ENCODE measurements at regions not wholly inside any gene's neighbourhood (a gene's known extent, or its start where the extent isn't known, plus 50 kb on each side); places are given as distances from the start of the nearest gene placed in this dataset.

DNA sequence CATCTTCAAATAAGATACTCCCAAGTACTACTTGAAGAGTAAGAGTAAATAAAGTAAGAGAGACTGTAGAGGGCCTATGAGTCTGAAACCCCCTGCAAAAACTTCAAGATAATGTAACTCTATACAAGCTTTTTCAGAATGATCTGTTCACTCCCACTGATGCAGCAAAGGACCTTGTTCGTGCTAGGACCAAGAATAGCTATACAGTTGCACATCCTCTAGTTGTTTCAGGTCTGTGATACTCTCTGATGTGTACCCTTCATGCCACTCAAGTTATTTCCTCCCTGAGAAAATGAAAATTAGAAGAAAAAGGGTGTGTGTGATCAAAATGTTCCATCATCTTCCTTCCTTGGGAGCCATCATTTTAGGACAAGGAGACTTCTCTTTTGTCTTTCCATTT is 204.4 kb downstream of the ALX1 start:
- Histone ChIP-seq H2AFZ (ENCODE audit: low read length) (no peak overlapping the region), H3K4me3 (ENCODE audit: low read depth, low read length, poor library complexity, severe bottlenecking) (no peak overlapping the region), H3K4me1 (ENCODE audit: insufficient read depth, low read length, poor library complexity, severe bottlenecking) (no peaks in the 10 kb centered on the region), H4K20me1 (ENCODE audit: insufficient read depth, low read length) (no peaks in the 10 kb centered on the region), H3K9me2 (ENCODE audit: insufficient read depth, low read length) (no peaks in the 10 kb centered on the region), H3K36me3 (ENCODE audit: insufficient read depth, low read length) (no peaks in the 10 kb centered on the region), H3K79me2 (ENCODE audit: insufficient read depth, low read depth, low read length) (no peaks in the 10 kb centered on the region), H3K9me3 (ENCODE audit: low read length) (no peaks in the 10 kb centered on the region), H3K27ac (ENCODE audit: low read depth, low read length, poor library complexity, severe bottlenecking) (no peak overlapping the region), H3K4me2 (ENCODE audit: low read length) (no peak overlapping the region)
- no TSS peak for BruUV-seq (replicated peaks)
- ChIA-PET POLR2A (no interaction called here), CTCF (ENCODE audit: unreplicated experiment) (no interaction called here)
- TF ChIP-seq, protein P1, sequence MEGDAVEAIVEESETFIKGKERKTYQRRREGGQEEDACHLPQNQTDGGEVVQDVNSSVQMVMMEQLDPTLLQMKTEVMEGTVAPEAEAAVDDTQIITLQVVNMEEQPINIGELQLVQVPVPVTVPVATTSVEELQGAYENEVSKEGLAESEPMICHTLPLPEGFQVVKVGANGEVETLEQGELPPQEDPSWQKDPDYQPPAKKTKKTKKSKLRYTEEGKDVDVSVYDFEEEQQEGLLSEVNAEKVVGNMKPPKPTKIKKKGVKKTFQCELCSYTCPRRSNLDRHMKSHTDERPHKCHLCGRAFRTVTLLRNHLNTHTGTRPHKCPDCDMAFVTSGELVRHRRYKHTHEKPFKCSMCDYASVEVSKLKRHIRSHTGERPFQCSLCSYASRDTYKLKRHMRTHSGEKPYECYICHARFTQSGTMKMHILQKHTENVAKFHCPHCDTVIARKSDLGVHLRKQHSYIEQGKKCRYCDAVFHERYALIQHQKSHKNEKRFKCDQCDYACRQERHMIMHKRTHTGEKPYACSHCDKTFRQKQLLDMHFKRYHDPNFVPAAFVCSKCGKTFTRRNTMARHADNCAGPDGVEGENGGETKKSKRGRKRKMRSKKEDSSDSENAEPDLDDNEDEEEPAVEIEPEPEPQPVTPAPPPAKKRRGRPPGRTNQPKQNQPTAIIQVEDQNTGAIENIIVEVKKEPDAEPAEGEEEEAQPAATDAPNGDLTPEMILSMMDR (conservative IDR thresholded peaks at IDR 0.05; ENCODE audit: low read length): no peak
- no peak for TF ChIP-seq EZH2phosphoT487 (IDR thresholded peaks at IDR 0.05; ENCODE audit: borderline replicate concordance, low read depth, low read length)
- intact Hi-C loops (cut with micrococcal nuclease; ENCODE audit: unreplicated experiment): no loop called here
- DNase-seq (ENCODE audit: low spot score): no peak

DNA sequence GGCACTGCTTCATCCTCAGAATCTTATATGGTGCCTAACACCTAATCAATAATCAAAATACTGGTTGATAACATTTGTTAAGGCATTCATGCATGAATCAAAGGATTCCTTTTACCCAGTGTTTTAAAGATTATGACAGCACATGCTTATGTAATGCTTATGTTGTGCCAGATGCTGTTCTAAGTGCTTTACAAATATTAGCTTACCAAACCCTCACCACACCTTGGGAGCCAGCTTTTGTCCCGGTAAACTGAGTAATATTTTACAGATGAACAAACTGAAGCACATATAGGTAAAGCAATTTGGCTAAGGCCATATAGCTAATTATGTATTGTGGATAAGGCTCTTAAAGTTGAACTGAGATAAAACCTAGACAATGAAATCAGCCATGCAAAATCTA is 209.2 kb downstream of the ALX1 start:
- no peak for DNase-seq (ENCODE audit: low spot score)
- ChIA-PET POLR2A (interaction anchor here (0.5 to 1.1 kb wide), 2 partner anchors 31 to 158 kb away, joined by 3 to 4 read pairs; no protein-coding TSS in a partner anchor), CTCF (ENCODE audit: unreplicated experiment) (interaction anchor here (0.5 kb wide), 1 partner anchor 458 kb away, joined by 3 read pairs; no protein-coding TSS in a partner anchor)
- no TSS peak for BruUV-seq (replicated peaks)
- H3K27ac ChIP-seq (ENCODE audit: low read depth, low read length, poor library complexity, severe bottlenecking): no peak overlapping the region
- no peaks in the 10 kb centered on the region for H3K36me3 ChIP-seq (ENCODE audit: insufficient read depth, low read length)
- H2AFZ ChIP-seq (ENCODE audit: low read length): no peak overlapping the region
- H4K20me1 ChIP-seq (ENCODE audit: insufficient read depth, low read length): no peaks in the 10 kb centered on the region
- H3K79me2 ChIP-seq (ENCODE audit: insufficient read depth, low read depth, low read length): no peaks in the 10 kb centered on the region
- no peak overlapping the region for H3K4me2 ChIP-seq (ENCODE audit: low read length)
- H3K9me3 ChIP-seq (ENCODE audit: low read length): no peaks in the 10 kb centered on the region
- no peaks in the 10 kb centered on the region for H3K9me2 ChIP-seq (ENCODE audit: insufficient read depth, low read length)
- TF ChIP-seq EZH2phosphoT487 (IDR thresholded peaks at IDR 0.05; ENCODE audit: borderline replicate concordance, low read depth, low read length): no peak
- TF ChIP-seq, protein P1 (conservative IDR thresholded peaks at IDR 0.05; ENCODE audit: low read length): no peak
- no peaks in the 10 kb centered on the region for H3K4me1 ChIP-seq (ENCODE audit: insufficient read depth, low read length, poor library complexity, severe bottlenecking)
- no peak overlapping the region for H3K4me3 ChIP-seq (ENCODE audit: low read depth, low read length, poor library complexity, severe bottlenecking)
- intact Hi-C loops (cut with micrococcal nuclease; ENCODE audit: unreplicated experiment): no loop called here

DNA sequence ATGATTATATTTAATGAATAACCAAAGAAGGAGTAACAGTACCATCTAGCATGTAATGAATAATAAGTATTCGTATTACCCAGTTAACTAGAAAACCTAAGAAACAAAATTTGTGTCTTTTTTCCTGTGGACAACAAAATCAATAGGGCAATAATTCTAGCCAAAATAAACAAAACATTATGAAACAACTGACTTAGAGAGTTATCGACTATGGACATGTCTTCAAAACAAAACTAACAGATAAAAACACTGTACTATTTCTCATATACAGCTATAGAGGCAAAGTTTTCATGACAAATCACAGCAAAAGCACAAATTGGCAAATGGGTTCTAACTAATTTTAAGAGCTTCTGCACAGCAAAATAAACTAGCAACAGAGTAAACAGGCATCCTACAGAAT is 224.1 kb downstream of the ALX1 start:
- no peaks in the 10 kb centered on the region for H3K9me3 ChIP-seq (ENCODE audit: low read length)
- no peaks in the 10 kb centered on the region for H3K9me2 ChIP-seq (ENCODE audit: insufficient read depth, low read length)
- no peak overlapping the region for H3K4me2 ChIP-seq (ENCODE audit: low read length)
- DNase-seq (ENCODE audit: low spot score): no peak
- TF ChIP-seq, protein P1 (conservative IDR thresholded peaks at IDR 0.05; ENCODE audit: low read length): no peak
- no peak for TF ChIP-seq EZH2phosphoT487 (IDR thresholded peaks at IDR 0.05; ENCODE audit: borderline replicate concordance, low read depth, low read length)
- H3K27ac ChIP-seq (ENCODE audit: low read depth, low read length, poor library complexity, severe bottlenecking): no peak overlapping the region
- ChIA-PET POLR2A (interaction anchor here (0.5 kb wide), 1 partner anchor 9 kb away, joined by 3 read pairs; no protein-coding TSS in a partner anchor), CTCF (ENCODE audit: unreplicated experiment) (no interaction called here)
- no peaks in the 10 kb centered on the region for H3K79me2 ChIP-seq (ENCODE audit: insufficient read depth, low read depth, low read length)
- no peak overlapping the region for H3K4me3 ChIP-seq (ENCODE audit: low read depth, low read length, poor library complexity, severe bottlenecking)
- no peaks in the 10 kb centered on the region for H3K36me3 ChIP-seq (ENCODE audit: insufficient read depth, low read length)
- intact Hi-C loops (cut with micrococcal nuclease; ENCODE audit: unreplicated experiment): no loop called here
- H2AFZ ChIP-seq (ENCODE audit: low read length): no peak overlapping the region
- BruUV-seq (replicated peaks): no TSS peak
- no peaks in the 10 kb centered on the region for H4K20me1 ChIP-seq (ENCODE audit: insufficient read depth, low read length)
- H3K4me1 ChIP-seq (ENCODE audit: insufficient read depth, low read length, poor library complexity, severe bottlenecking): no peaks in the 10 kb centered on the region

All from OCI-LY7 (cell line).